ACC112 (cell line): ENCODE measurements at regions not wholly inside any gene's neighbourhood (a gene's known extent, or its start where the extent isn't known, plus 50 kb on each side); places are given as distances from the start of the nearest gene placed in this dataset.

Experiments used
- H2AFZ ChIP-seq: fragments of 200-600 bp; sonication (generic); one replicate; pipeline ENCODE4 v1.6.0; 2017; ENCODE audit warnings: antibody characterized with exemption, low read length; ENCODE audit not compliant: unreplicated experiment
- H3K27ac ChIP-seq: fragments of 200-600 bp; sonication (generic); 2 replicates; pipeline ENCODE4 v1.5.1; 2014; ENCODE audit warnings: low read depth, mild to moderate bottlenecking, antibody characterized with exemption, low read length, moderate library complexity
- H3K27me3 ChIP-seq: fragments of 200-600 bp; sonication (generic); 2 replicates; pipeline ENCODE4 v1.6.1; 2014; ENCODE audit warnings: mild to moderate bottlenecking, antibody characterized with exemption, low read length, moderate library complexity, mixed read lengths; ENCODE audit not compliant: insufficient read depth
- H3K36me3 ChIP-seq: fragments of 200-600 bp; sonication (generic); 2 replicates; pipeline ENCODE4 v1.6.1; 2016; ENCODE audit warnings: mild to moderate bottlenecking, antibody characterized with exemption, low read length, moderate library complexity, mixed read lengths; ENCODE audit not compliant: insufficient read depth
- H3K4me1 ChIP-seq: fragments of 200-600 bp; sonication (generic); one replicate; pipeline ENCODE4 v1.6.1; 2016; ENCODE audit warnings: low read length, mixed read lengths; ENCODE audit not compliant: insufficient read depth, unreplicated experiment, control insufficient read depth
- H3K4me3 ChIP-seq: fragments of 200-600 bp; sonication (generic); 2 replicates; pipeline ENCODE4 v1.5.1; 2014; ENCODE audit warnings: mild to moderate bottlenecking, low read depth, low read length
- H3K79me2 ChIP-seq: fragments of 200-600 bp; sonication (generic); one replicate; pipeline ENCODE4 v1.6.0; 2016; ENCODE audit warnings: low read length; ENCODE audit not compliant: control insufficient read depth, unreplicated experiment, insufficient read depth

- no peaks in the 10 kb centered on the region for H3K27me3 ChIP-seq
- no peak overlapping the region; the same call in 1 of the 2 replicates for H3K4me3 ChIP-seq
- no peak overlapping the region for H3K27ac ChIP-seq
- H2AFZ ChIP-seq: peak overlapping the region; percentile 71
- no peaks in the 10 kb centered on the region for H3K36me3 ChIP-seq
- H3K4me1 ChIP-seq: peaks cover 37% of the 10 kb centered on the region
- H3K79me2 ChIP-seq: no peaks in the 10 kb centered on the region
Observed at GRCh38 chr2:180516232-180516631, 464.2 kb upstream of the UBE2E3 start.

DNA sequence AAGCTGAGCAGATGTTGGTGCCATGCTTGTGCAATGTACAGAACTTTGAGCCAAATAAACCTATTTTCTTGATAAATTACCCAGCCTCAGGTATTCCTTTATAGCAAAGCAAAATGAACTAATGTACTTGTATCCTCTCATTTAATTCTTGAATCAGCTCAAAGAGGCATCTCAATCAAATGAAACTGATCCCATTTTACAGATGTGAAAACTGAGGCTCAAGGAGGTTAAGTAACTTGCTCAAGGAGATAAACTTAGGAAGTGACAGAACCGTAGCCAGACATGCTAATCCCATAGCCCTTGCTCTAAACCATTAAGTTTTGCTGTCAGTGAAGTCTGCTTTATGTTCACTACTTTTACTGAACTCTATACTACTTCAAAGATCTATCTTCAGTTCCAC lies 467.0 kb upstream of the UBE2E3 start:
- no peak overlapping the region for H3K27ac ChIP-seq
- H3K79me2 ChIP-seq: no peaks in the 10 kb centered on the region
- H2AFZ ChIP-seq: no peak overlapping the region
- no peak overlapping the region for H3K4me3 ChIP-seq
- no peaks in the 10 kb centered on the region for H3K27me3 ChIP-seq
- H3K4me1 ChIP-seq: peaks cover 10% of the 10 kb centered on the region
- no peaks in the 10 kb centered on the region for H3K36me3 ChIP-seq

GRCh38 chr2:180508458-180508857 lies 471.9 kb upstream of the UBE2E3 start:
- Histone ChIP-seq H2AFZ (no peak overlapping the region), H3K4me1 (no peaks in the 10 kb centered on the region), H3K27ac (no peak overlapping the region), H3K4me3 (no peak overlapping the region), H3K79me2 (no peaks in the 10 kb centered on the region), H3K27me3 (no peaks in the 10 kb centered on the region), H3K36me3 (no peaks in the 10 kb centered on the region)

GRCh38 chr2:180507028-180507427 lies 473.4 kb upstream of the UBE2E3 start:
- no peak overlapping the region for H2AFZ ChIP-seq
- H3K27ac ChIP-seq: no peak overlapping the region
- no peaks in the 10 kb centered on the region for H3K4me1 ChIP-seq
- no peaks in the 10 kb centered on the region for H3K27me3 ChIP-seq
- H3K4me3 ChIP-seq: no peak overlapping the region
- no peaks in the 10 kb centered on the region for H3K36me3 ChIP-seq
- no peaks in the 10 kb centered on the region for H3K79me2 ChIP-seq

GRCh38 chr2:180505203-180505602 lies 475.2 kb upstream of the UBE2E3 start:
- Histone ChIP-seq H3K36me3 (no peaks in the 10 kb centered on the region), H3K27ac (no peak overlapping the region), H3K4me3 (no peak overlapping the region), H2AFZ (peak overlapping the region; percentile 19), H3K4me1 (no peaks in the 10 kb centered on the region), H3K27me3 (no peaks in the 10 kb centered on the region), H3K79me2 (no peaks in the 10 kb centered on the region)

- no peaks in the 10 kb centered on the region for H3K79me2 ChIP-seq
- no peak overlapping the region for H2AFZ ChIP-seq
- H3K4me3 ChIP-seq: no peak overlapping the region
- H3K27me3 ChIP-seq: no peaks in the 10 kb centered on the region
- H3K27ac ChIP-seq: no peak overlapping the region
- H3K4me1 ChIP-seq: no peaks in the 10 kb centered on the region
- H3K36me3 ChIP-seq: no peaks in the 10 kb centered on the region
Observed at GRCh38 chr2:180497621-180498152, 482.7 kb upstream of the UBE2E3 start.

- H3K27me3 ChIP-seq: no peaks in the 10 kb centered on the region
- no peaks in the 10 kb centered on the region for H3K79me2 ChIP-seq
- no peak overlapping the region for H3K4me3 ChIP-seq
- H3K27ac ChIP-seq: no peak overlapping the region
- H3K36me3 ChIP-seq: no peaks in the 10 kb centered on the region
- no peaks in the 10 kb centered on the region for H3K4me1 ChIP-seq
- no peak overlapping the region for H2AFZ ChIP-seq
Observed at GRCh38 chr2:180495606-180496005, 484.8 kb upstream of the UBE2E3 start.

DNA sequence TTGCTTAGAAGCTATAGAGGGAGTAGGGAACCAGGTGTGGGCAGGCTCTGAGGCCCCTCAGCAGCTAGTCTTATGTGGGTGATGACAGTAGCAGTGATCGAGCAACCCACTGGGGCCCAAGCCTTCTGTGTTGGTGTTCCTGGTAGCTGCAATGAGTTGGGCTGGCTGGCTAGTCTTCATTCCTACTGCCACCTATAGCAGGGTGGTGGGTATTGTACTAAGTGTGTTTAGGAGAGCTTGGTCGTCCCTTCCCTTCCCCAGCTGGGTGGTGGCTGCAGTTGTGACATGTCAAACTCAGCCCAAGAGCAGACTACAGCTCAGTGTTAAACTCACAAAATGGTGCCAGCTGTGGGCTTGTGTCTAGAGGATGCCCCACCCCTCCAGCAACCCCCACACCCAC lies 486.1 kb upstream of the UBE2E3 start:
- H3K4me3 ChIP-seq: no peak overlapping the region
- H3K27me3 ChIP-seq: no peaks in the 10 kb centered on the region
- no peaks in the 10 kb centered on the region for H3K79me2 ChIP-seq
- no peak overlapping the region for H2AFZ ChIP-seq
- H3K36me3 ChIP-seq: no peaks in the 10 kb centered on the region
- no peak overlapping the region for H3K27ac ChIP-seq
- no peaks in the 10 kb centered on the region for H3K4me1 ChIP-seq

DNA sequence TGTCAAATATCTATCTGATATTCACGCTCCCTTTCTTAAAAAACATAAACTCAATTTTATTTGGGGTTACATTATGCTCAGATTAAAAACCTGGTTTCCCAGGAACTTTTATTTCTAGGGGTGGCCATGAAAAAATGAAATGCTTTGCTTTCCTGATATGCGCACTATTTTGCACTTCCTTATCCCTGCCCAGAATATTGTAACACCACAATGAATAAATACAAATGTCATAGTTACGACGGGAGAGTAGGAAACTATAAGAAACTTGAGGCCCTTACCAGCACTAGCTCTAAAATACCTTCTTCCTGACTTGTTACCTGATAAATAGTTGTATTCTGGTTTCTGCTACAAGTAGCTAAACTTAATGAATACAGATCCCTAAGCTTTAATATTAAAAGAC lies 475.6 kb upstream of the CWC22 start:
- Histone ChIP-seq H3K4me1 (no peaks in the 10 kb centered on the region), H3K79me2 (no peaks in the 10 kb centered on the region), H3K27ac (no peak overlapping the region), H3K27me3 (no peaks in the 10 kb centered on the region), H2AFZ (no peak overlapping the region), H3K4me3 (no peak overlapping the region), H3K36me3 (no peaks in the 10 kb centered on the region)

- Histone ChIP-seq H3K27ac (no peak overlapping the region), H3K79me2 (no peaks in the 10 kb centered on the region), H3K36me3 (no peaks in the 10 kb centered on the region), H3K27me3 (no peaks in the 10 kb centered on the region), H3K4me3 (no peak overlapping the region), H2AFZ (peak overlapping the region; percentile 22), H3K4me1 (no peaks in the 10 kb centered on the region)
Observed at GRCh38 chr2:180481998-180482397, 474.9 kb upstream of the CWC22 start.

DNA sequence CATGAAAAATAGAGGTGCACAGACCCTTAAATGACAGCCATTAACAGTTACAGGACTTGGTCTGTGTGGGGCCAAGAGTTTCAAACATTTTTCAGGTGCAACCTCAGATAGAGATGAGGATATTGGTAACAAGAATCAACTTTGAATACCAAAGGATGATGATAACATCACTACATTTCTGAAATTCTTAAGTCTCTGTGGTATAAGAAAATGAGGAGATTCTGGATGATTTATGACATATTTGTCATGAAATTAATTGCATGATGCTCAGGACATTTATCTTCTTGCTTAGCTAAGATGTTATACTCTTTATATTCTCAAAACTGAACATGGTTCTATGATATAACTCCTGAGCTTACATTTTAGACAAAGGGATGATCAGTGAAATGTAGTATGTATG lies 471.8 kb upstream of the CWC22 start:
- H3K27me3 ChIP-seq: no peaks in the 10 kb centered on the region
- H3K36me3 ChIP-seq: no peaks in the 10 kb centered on the region

More for the DNA sequence above, 471.8 kb upstream of the CWC22 start:
- H3K4me3 ChIP-seq: no peak overlapping the region
- H3K4me1 ChIP-seq: no peaks in the 10 kb centered on the region
- no peak overlapping the region for H3K27ac ChIP-seq
- H3K79me2 ChIP-seq: no peaks in the 10 kb centered on the region
- no peak overlapping the region for H2AFZ ChIP-seq
